GM21528 (cell line): ENCODE measurements at regions not wholly inside any gene's neighbourhood (a gene's known extent, or its start where the extent isn't known, plus 50 kb on each side); places are given as distances from the start of the nearest gene placed in this dataset.
"Not testable (repeated sequence)": the region's sequence is repeated elsewhere in the genome, so short reads cannot be mapped to it uniquely, and the experiment has no call there.

Source experiments
- ATAC-seq: cut with Tn5 transposase; IDR thresholded peaks from one replicate; pipeline ENCODE4 v1.9.1; 2021; ENCODE audit warnings: mild to moderate bottlenecking, moderate library complexity; ENCODE audit not compliant: unreplicated experiment, low FRiP score

- ATAC-seq = no peak
These were observed 582.4 kb upstream of the BRINP1 start for GRCh38 chr9:119951591-119951990.

GRCh38 chr9:119951090-119951489, 581.9 kb upstream of the BRINP1 start:
- no peak for ATAC-seq

GRCh38 chr9:119945686-119946085, 576.5 kb upstream of the BRINP1 start:
- no peak for ATAC-seq

- no peak for ATAC-seq
These were observed 571.9 kb upstream of the BRINP1 start for GRCh38 chr9:119941091-119941490.

GRCh38 chr9:119938871-119939270, 569.6 kb upstream of the BRINP1 start:
- ATAC-seq = no peak

GRCh38 chr9:119934497-119934896, 565.3 kb upstream of the BRINP1 start:
- ATAC-seq = no peak

GRCh38 chr9:119933191-119933590, 564.0 kb upstream of the BRINP1 start:
- ATAC-seq = no peak

GRCh38 chr9:119924736-119925135, 555.5 kb upstream of the BRINP1 start:
- no peak for ATAC-seq

- no peak for ATAC-seq
These were observed 547.9 kb upstream of the BRINP1 start for GRCh38 chr9:119917175-119917574.

- no peak for ATAC-seq
These were observed 537.8 kb upstream of the BRINP1 start for GRCh38 chr9:119907056-119907455.

- no peak for ATAC-seq
These were observed 536.5 kb upstream of the BRINP1 start for GRCh38 chr9:119905724-119906123.

GRCh38 chr9:119903851-119904250, 534.6 kb upstream of the BRINP1 start:
- no peak for ATAC-seq

- no peak for ATAC-seq
These were observed 533.4 kb upstream of the BRINP1 start for GRCh38 chr9:119902611-119903010.

GRCh38 chr9:119898316-119898715, 529.1 kb upstream of the BRINP1 start:
- ATAC-seq = no peak

GRCh38 chr9:119884438-119884837, 515.2 kb upstream of the BRINP1 start:
- ATAC-seq = no peak

- no peak for ATAC-seq
These were observed 512.7 kb upstream of the BRINP1 start for GRCh38 chr9:119881898-119882297.

- no peak for ATAC-seq
These were observed 511.1 kb upstream of the BRINP1 start for GRCh38 chr9:119880361-119880760.

- no peak for ATAC-seq
These were observed 508.1 kb upstream of the BRINP1 start for GRCh38 chr9:119877306-119877705.

GRCh38 chr9:119873877-119874276, 504.6 kb upstream of the BRINP1 start:
- no peak for ATAC-seq

GRCh38 chr9:119870251-119870650, 501.0 kb upstream of the BRINP1 start:
- ATAC-seq = not testable (repeated sequence)

- ATAC-seq = no peak
These were observed 499.5 kb upstream of the BRINP1 start for GRCh38 chr9:119868694-119869093.

GRCh38 chr9:119861842-119862241, 492.6 kb upstream of the BRINP1 start:
- no peak for ATAC-seq

GRCh38 chr9:119859128-119859527, 489.9 kb upstream of the BRINP1 start:
- no peak for ATAC-seq
